ENCODE measurements at regions not wholly inside any gene's neighbourhood (a gene's known extent, or its start where the extent isn't known, plus 50 kb on each side); places are given as distances from the start of the nearest gene placed in this dataset.

DNA sequence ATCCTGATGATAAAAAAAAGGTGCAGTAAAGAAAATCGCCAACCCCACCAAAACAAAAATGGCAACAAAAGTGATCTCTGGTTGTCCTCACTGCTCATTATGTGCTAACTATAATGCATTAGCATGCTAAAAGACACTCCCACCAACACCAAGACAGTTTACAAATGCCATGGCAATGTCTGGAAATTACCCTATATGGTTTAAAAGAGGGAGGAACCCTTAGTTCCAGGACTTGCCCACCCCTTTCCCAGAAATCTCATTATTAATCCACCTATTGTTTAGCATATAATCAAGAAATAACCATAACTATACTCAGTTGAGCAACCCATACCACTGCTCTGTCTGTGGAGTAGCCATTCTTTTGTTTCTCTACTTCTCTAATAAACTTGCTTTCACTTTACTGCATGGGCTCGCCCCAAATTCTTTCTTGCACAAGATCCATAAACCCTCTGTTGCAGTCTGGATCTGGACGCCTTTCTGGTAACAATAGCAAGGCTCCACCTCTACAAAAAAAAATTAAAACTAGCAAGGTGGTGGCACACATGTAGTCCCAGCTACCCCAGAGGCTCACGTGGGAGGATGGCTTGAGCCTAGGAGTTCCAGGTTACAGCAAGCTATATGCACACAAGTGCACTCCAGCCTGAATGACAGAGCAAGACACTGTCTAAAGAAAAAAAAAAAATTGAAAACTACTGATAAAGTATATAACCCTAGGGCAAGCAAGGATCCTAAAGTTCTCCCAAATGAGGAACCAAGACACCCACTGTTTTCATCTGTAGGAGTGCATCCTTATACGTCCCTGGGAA is 278.8 kb upstream of the JARID2 start:
- DNase-seq = no peak

DNA sequence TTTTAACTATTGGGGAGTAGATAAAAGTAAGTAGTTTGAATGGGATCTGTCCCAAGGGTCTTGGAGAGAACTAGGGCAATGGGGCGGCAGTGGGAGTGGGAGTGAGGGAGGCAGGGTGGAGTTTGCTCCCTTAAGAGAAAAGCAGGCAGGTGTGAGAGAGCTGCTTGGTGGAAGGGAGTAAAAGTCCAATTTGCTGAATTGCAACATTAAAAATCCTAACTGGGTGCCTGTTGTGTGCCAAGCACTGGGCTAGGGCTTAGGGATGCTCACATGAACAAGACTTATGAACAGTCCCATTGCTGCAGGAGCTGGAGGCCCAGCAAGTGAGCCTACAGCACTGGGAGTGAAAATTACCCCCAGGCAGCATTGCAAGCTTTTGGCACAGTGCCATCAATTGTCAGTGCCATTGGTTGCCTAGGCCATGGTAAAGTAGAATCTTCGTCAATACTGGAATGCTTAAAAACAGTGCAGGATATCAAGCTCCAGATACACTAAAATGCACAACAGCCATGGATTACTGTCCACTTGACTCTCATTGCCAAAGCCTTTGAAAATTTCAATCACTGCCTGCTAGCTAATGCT is 277.7 kb upstream of the JARID2 start:
- no peak for DNase-seq

DNA sequence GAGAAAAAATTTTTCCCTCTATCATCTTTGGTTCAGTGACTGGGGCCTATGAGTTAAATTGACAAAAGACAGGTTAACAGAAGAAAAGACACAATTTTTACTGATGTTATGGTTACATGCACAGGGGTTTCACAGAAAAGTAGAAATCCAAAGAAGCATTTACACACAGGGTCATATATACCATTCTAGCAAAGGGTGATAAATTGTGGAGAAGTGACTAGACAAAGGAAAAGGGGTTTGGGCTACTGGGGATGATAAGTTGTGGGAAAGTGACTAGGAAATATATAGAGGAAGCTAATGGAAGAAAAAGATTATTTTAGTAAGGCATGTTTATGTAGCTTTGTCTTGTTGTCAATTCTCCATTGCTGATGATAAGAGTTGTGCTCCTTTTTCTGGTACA is 276.7 kb upstream of the JARID2 start:
- DNase-seq = no peak

DNA sequence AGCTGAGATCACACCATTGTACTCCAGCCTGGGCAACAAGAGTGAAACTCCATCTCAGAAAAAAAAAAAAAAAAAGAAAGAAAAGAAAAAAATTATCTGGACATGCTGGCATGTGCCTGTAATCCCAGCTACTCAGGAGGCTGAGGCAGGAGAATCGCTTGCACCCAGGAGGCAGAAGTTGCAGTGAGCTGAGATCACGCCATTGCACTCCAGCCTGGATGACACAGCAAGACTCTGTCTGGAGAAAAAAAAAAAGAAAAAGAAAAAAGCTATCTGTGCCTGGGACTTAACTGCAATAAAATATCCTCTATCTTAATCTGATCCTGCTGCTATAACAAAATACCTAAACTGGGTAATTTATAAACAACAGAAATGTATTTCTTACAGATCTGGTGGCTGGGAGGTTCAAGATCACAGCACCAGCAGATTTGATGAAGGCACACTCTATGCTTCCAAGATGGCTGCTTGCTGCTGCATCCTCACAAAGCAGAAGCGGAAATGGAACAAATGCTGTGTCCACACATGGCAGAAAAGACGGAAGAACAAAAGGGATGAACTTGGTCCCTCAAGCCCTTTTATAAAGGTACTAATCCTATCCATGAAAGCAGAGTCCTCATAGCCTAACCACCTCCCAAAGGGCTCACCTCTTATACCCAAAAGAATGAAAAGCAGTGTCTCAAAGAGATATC is 273.3 kb upstream of the JARID2 start:
- no peak for DNase-seq

DNA sequence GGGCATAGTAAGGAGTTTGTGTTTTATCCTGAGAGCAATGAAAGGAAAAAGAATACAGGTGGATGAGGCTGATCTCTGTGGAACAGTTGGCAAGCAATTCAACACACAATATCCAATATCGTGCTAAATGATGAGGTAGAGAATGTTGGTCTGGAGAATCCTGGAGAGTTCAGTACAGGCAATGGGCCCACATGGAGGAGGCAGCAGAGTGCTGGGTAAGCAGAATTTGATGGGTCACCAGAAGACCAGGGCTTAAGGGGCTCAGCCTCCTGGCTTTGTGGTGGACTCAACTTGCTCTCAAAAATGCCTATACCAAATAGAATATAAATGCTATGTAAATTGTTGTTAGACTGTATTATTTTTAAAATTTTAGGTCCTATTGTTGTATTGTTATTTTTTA is 271.5 kb upstream of the JARID2 start:
- DNase-seq = no peak

DNA sequence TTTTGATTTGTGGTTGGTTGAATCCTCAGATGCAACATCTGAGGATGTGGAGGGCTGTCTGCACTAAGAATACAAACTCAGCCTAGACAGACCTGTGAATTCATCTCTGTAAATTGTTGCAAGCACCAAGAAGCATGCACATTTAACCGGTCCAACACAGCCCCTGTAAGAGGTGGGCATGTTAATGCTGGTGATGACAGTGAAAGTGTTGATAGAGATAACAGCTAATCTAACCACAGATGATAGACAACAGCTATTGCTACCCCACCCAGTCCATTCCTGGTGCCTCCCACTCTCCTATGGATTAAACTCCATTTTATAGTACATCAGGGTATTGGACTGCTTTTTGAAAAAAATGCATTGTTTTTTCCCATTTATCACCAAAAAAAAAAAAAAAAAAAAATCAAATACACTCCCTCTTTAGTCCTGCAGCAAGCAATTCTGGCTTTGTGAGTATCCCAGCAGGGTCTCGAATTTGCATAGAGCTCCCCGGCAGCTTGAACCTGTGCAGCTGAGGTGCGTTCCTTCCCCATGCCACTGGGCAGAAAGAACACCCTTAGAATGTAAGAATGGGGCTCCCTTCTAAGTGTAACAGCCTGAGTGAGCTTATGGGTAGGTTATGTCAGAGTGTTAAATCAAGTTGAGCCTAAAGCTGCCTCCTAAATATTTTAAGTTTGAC is 270.9 kb upstream of the JARID2 start:
- no peak for DNase-seq

DNA sequence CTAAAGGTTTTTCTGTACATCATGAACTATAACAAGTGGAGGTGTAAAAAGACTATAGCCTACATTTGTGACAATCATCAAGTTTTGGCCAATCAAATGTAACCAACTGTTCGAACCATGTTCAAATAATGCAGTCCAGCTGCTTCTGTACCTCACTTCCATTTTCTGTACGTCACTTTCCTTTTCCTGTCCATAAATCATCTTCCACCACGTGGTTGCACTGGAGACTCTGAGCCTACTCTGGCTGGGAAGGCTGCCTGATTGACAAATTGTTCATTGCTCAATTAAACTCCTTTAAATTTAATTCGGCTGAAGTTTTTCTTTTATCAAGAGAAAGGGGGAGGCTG is 270.4 kb upstream of the JARID2 start:
- peak; percentile 33 for DNase-seq

DNA sequence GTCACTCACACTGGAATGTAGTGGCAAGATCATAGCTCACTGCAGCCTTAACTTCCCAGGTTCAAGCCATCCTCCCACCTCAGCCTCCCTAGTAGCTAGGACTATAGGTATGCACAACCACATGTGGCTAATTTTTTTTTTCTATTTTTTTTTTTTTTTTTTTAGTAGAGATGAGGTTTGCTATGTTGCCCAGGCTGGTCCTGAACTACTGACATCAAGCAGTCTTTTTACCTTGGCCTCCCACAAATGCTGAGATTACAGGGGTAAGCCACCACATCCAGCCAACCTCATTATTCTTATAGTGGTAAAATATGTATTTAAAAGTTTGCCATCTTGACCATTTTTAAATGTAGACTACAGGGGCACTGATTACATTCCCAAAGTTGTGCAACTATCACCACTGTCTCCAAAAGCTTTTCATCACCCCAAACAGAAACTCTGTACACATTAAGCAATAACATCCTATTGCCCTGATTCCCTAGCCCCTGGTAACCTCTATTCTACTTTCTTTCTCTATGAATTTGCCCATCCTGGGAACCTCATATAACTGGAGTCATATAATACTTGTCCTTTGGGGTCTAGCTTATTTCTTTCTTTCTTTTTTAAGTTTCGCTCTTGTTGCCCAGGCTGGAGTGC is 268.0 kb upstream of the JARID2 start:
- no peak for DNase-seq

DNA sequence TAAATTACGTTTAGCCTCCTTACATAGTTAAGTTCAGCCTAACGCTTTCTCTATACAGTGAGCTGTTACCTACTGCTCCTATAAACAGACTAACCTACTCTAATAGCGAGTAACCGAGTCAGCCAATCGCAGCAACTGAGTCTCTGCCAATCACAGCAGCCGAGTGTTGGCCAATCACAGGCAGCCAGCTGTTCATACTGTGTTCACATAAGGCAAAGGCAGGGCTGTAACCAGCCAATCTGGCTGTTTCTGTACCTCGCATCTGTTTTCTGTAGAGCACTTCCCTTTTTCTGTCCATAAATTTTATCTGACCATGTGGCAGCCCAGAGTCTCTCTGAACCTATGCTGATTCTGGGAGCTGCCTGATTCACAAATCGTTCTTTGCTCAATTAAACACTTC is 263.9 kb upstream of the JARID2 start:
- DNase-seq = peak; percentile 68

DNA sequence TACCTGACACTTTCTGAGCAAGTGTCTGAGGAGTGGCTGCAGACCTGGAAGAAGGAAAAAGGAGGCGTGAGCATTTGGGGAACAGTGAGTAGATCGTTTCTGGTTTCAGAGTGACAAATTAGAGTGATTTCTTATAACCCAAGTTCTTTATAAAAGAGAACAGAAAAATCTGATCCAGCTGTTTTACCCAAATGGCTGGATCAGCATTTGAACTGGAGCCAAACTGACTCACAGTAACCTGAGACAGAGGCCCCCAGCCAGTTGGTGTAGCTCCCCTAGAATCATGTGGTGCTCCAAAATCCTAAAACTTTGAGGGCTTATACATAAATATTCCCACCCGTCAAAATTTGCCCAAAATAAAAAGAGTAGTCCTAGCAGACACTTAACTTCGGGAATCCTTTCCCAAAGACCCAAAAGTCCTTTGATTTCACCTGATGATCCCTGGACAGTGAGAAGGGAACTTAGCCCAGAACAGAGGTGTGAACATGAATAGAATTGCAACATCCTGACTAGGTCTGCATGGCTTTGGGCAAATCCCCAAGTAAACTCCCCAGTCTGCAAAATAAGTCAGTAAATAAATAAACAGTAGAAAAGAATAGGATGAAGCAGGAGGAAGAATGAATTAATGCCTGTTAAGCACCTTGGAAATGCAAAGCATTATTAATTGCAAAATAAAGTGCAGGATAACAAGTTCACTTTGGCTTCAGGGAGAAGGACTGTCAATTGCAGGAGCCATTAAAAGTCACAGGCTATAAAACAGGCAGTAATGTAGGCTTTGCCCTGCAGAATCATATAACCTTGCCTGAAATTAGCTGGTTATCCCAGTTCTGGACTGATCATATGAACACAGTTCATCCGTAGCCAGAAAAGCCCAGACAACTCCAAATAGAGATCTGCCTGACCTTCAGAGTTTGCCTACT is 262.0 kb upstream of the JARID2 start:
- DNase-seq = no peak

DNA sequence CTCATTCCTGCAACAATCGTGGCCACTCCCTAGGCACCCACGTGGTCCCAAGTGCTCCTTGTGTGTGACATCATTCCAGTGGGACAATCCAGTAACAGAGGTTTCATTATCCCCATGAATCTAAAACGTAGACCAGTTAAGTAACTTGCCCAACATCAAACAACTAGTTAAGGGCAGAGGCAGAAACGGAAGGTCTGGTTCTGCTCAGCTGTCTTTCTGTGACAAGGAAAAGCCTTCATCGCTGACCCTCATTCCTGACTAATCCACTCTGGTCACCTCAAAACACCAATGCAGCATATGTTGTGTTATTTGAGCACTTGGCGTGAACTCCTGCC is 261.4 kb upstream of the JARID2 start:
- DNase-seq = no peak

DNA sequence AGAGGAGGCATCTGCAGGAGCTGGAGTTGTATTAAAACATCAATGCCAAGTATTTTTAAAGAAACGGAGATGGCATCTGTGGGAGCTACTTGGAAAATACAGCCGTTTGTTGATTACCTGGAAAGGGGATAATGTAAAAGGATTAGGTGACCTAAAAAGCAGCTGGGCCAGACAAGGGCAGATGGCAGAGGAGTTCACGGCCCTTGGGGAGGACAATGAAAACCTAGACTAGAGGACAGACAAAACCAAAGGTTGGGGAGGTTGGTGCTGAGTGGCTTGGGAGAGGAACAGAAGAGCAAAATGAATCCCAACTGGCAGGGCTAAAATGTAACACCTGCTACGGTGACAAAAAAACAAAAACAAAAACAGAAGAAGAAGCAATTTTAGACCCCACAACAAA is 260.5 kb upstream of the JARID2 start:
- no peak for DNase-seq

DNA sequence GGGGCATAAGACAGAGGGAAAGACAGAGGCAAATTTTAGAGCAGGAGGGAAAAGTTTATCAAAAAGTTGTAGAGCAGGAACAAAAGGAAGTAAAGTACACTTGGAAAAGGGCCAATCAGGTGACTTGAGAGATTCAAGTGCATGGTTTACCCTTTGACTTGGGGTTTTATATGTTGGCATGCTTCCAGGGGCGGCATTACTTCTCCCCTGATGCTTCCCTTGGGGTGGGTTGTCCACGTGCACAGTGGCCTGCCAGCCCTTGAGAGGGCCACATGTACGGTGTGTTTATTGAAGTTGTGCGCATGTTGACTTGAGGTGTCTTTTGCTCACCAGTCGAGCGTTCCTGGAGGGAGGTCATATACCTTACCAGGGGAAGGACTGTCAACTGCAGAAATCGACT is 259.5 kb upstream of the JARID2 start:
- DNase-seq = no peak

DNA sequence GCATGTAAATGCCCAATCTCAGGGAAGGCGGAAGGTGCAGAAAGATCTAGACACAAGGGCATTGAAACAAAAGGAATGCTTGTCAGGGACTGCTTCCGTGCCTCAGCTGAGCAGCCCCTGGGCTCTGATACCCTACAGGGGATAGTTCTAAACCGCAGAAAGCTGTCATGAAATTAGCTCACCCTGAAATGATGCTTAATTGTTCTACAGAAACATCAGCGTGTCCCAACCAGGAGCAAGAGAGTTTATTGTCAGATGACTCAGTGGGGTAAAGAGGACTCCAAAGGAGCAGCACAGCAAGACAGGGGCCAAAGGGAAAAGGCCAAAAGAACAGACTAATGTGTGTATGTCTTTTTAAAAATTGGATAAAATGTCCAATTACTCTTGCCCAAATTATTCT is 258.4 kb upstream of the JARID2 start:
- no peak for DNase-seq

DNA sequence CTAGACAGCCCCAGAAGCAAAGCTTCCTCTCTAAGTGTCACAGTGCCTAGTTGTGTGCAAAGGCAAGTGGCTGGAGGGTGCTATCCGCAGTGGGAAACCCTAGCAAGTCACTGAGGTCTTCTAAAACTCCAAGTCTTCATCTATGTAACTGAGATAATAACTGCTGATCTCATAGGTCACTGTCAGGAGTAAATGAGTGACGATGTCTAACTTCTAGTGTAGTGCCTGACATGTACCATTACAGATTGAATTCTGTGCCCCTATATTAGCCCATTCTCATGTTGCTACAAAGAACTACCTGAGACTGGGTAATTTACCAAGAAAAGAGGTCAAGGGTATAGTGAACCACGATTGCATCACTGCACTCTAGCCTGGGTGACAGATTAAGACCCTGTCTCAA is 253.5 kb upstream of the JARID2 start:
- no peak for DNase-seq

DNA sequence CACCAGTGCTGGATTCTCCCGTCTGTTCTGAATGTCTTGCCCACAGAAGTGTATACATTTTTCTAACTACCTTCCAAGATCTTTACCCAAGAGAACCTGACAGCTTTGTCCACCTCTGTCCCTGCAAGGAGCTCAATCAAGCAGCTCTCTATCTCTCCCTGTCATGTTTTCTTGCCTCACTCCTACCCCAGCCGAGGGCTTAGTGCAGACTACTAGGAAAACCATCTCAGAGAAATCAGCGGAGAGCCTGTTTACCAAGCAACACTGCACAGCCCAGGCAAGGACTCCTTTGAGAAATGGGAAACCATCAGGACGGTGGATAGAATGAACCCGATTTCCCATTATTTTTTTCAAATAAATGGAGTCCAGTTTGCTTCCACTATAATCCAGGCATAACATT is 250.7 kb upstream of the JARID2 start:
- DNase-seq = no peak

DNA sequence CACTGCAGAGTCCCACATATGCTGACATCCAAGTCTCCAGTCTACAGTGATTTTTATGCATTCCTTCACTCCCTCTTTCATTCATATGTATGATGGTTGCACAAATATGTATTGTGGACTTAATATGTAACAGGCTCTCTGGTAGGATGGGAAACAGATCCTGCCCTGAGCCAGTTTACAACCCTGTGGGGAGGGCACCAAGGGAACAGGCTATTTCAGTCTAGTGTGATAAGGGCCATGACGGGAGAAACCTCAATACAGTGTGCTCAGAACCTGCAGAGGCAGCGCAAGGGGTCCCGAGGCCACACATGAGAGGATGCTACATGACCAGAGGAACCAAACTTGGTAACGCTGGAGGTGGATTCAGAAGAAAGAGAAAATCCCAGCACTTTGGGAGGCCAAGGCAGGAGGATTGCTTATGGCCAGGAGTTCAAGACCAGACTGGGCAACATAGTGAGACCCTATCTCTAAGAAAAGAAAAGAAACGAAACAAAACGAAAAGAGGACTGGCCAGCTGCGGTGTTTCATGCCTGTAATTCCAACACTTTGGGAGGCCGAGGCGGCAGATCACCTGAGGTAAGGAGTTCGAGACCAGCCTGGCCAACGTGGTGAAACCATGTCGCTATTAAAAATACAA is 249.8 kb upstream of the JARID2 start:
- no peak for DNase-seq

DNA sequence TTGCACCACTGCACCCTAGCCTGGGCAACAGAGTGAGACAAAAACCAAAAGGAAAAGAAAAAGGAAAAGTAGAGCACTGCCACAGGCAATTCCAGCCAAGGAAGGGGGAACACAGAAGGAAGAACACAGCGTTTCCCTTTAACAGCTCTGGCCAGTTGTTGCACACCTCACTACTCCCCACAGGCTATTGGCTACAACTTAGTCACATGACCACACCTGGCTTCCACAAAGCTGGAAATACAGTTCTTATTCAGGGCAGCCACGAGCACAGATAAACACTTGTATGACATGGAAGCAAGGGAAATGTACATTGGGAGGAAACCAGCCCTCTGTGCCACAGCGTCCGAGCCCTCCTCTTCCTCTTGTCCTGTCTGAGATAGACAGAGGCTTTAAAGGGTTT is 249.0 kb upstream of the JARID2 start:
- no peak for DNase-seq

DNA sequence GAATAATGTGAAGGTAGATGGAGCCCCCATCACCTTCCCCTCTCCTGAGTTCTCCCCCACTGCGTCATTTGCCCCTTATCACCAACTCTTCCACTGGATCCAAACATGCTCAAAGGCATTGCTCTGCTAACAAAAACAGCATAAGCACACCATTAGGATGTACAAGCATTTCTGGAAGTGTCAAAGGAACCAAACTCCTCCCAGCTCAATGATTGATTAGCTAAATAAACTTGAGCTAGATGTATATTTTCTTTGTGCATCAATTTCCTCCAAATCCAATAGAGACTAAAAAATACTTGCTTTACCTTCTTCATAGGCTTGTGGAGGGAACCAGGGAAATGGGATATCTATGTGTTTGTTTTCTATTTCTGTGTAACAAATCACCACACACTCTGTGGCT is 248.4 kb upstream of the JARID2 start:
- no peak for DNase-seq

DNA sequence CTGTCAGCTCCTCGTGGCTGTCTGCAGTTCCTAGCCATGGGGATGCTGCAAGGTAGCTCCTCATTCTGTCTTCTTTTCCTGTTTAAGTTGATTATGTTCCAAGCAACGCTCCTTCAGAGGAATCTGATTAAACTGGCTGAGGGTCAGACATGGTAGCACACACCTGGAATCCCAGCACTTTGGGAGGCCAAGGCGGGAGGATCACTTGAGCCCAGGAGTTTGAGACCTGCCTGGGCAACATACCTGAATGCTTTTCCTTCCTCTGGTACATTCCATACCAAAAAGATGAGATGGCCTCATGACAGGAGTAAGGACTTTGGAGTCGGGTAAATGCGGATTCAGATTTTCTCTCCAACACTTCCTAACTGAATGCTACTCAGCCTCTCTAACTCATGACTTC is 246.8 kb upstream of the JARID2 start:
- no peak for DNase-seq

DNA sequence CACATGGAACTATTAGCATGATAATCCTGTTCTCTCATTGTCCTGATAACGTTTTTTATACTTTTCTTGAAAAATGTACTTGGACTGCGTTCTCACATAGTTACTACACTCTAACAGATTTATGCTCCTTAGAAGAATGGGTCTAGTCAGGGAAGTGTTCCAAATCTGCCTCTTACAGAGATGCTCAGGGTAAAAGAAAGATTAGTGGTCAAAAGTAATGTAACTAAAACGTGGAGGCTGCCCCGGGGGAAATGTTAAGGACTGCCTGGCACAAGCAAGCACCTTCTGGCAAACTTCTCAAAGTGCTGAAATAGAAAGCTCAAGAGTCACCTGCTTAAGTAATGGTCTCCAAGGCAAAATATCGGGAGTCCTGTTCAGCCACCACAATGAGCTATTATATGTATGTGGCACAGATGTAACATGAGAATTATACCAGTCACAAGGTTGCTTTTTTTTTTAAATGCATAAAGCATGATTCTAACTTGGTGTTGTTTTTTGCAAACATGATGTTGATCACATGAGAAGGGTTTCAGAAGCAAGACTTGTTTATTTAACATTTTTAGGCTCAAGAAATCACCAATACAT is 244.5 kb upstream of the JARID2 start:
- DNase-seq = no peak

DNA sequence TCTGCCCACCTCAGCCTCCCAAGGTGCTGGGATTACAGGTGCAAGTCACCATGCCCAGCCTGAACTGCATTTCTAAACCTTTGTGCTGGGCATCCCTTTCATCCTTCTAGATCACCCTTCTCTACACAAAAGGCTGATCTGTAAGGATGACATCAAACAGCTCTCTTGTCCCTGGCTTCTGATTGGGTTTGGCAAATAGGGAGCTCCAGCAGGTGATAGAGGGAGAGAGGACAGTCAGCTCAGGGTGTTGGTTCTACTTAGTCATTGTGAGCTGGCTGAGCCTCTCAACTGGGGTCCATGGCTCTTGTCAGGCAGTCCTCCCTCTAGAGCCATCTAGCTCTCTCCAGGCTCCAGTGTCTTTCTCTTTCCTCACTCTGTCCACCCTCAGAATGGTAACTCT is 237.6 kb upstream of the JARID2 start:
- DNase-seq = no peak
